Psoas muscle (tissue), 7 donors: ENCODE measurements at regions not wholly inside any gene's neighbourhood (a gene's known extent, or its start where the extent isn't known, plus 50 kb on each side); places are given as distances from the start of the nearest gene placed in this dataset.
A peak's percentile ranks its signal among the peaks of the same experiment; 100 is the strongest.

ENCODE experiments used
- ATAC-seq, 4 donors: fragments of 200-7000 bp; cut with Tn5 transposase; one replicate each; pipeline ENCODE4 v1.9.1; 2020; ENCODE audit warnings: moderate library complexity in 3 of 4, mild to moderate bottlenecking in 2 of 4
- DNase-seq, 2 donors: peaks; one replicate each; pipeline ENCODE4 v3.0.0-alpha.2; 2020
- H3K27ac ChIP-seq: fragments of 200-600 bp; one replicate; pipeline ENCODE4 v1.8.0; 2022
- H3K27me3 ChIP-seq, 3 donors: fragments of 200-600 bp in 1 of 3; one replicate each; pipeline versions ENCODE4 v1.6.1 to v1.8.0; 2013 to 2022; ENCODE audit warnings: low read length in 2 of 3, mild to moderate bottlenecking in 2 of 3, moderate library complexity in 1 of 3; ENCODE audit not compliant: insufficient read depth in 3 of 3
- H3K36me3 ChIP-seq, 2 donors: fragments of 200-600 bp in 1 of 2; one replicate each; pipeline versions ENCODE4 v1.6.1 to v1.8.0; 2013 to 2022; ENCODE audit warnings: low read depth in 1 of 2, mild to moderate bottlenecking in 1 of 2, moderate library complexity in 1 of 2; ENCODE audit not compliant: insufficient read depth in 1 of 2
- H3K4me1 ChIP-seq: fragments of 200-600 bp; one replicate; pipeline ENCODE4 v1.8.0; 2022
- H3K4me3 ChIP-seq: fragments of 200-600 bp; one replicate; pipeline ENCODE4 v1.8.0; 2022; ENCODE audit warnings: mild to moderate bottlenecking
- H3K9me3 ChIP-seq: fragments of 200-600 bp; one replicate; pipeline ENCODE4 v1.8.0; 2022
- WGBS, 3 donors: extraction: QIAGEN DNeasy Blood & Tissue Kit; methylation state at CpG; one replicate each; pipeline versions ENCODE4 v1.1.6 to v1.1.7; 2013; 5-methylcytosine and 5-hydroxymethylcytosine counted together
- intact Hi-C, 2 donors: fragments of 100-400 bp; cut with DNase I; formaldehyde crosslinking; loops; one replicate each; pipeline versions ENCODE4 v1.11.0 to v1.14.2; 2022
- TF ChIP-seq, protein P1 (sequence below): fragments of 200-600 bp; IDR thresholded peaks from one replicate; pipeline ENCODE4 v1.8.0; 2022; ENCODE audit warnings: antibody characterized with exemption
- donor health status: healthy with polysubstance abuse.
- donor health status: DM: no; HTN: no; CAD: no; lungs with moderate emphysema.
- donor health status: Bipolar disorder and iron deficiency.
- donor health status: healthy.
- donor health status: DM: yes; HTN: yes; CAD: no.
- donor health status: DM: no; HTN: no; CAD: no.
- donor health status: DM: yes; HTN: yes; CAD: no.

DNA sequence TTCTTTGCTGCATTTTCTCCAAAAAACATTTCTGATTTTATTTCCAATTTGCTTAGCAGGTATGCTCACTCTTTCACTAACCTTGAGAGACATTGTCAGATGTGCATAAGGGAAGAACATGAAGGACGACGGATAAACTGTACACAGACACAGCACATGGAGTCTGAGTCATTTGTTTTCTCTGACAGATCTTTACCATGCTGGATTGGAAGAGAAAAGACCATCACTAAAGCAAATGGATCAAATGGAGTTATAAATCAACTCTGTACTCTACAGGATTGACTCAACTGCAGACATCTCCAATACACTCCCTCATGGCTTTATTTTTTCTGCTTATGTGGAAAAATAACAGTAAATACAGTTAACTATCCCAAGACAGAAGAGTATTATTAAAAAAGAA lies 90.2 kb upstream of the CTSC start:
- H3K4me1 ChIP-seq = no peaks in the 10 kb centered on the region
- no peak for ATAC-seq
- TF ChIP-seq, protein P1, sequence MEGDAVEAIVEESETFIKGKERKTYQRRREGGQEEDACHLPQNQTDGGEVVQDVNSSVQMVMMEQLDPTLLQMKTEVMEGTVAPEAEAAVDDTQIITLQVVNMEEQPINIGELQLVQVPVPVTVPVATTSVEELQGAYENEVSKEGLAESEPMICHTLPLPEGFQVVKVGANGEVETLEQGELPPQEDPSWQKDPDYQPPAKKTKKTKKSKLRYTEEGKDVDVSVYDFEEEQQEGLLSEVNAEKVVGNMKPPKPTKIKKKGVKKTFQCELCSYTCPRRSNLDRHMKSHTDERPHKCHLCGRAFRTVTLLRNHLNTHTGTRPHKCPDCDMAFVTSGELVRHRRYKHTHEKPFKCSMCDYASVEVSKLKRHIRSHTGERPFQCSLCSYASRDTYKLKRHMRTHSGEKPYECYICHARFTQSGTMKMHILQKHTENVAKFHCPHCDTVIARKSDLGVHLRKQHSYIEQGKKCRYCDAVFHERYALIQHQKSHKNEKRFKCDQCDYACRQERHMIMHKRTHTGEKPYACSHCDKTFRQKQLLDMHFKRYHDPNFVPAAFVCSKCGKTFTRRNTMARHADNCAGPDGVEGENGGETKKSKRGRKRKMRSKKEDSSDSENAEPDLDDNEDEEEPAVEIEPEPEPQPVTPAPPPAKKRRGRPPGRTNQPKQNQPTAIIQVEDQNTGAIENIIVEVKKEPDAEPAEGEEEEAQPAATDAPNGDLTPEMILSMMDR = no peak
- H3K9me3 ChIP-seq = no peaks in the 10 kb centered on the region
- H3K36me3 ChIP-seq = no peaks in the 10 kb centered on the region
- H3K27ac ChIP-seq = no peak overlapping the region
- WGBS, 3 donors = 84 to 92% (median 88%) methylated on average over 2 of the region's 2 CpGs
- no peak overlapping the region for H3K4me3 ChIP-seq
- no peak for DNase-seq
- no peaks in the 10 kb centered on the region for H3K27me3 ChIP-seq
- intact Hi-C loops = no loop called here

- DNase-seq (no peak), ATAC-seq (no peak)
- TF ChIP-seq, protein P1 = no peak
- Histone ChIP-seq H3K4me3 (no peak overlapping the region), H3K27ac (no peak overlapping the region), H3K36me3 (no peaks in the 10 kb centered on the region), H3K4me1 (no peaks in the 10 kb centered on the region), H3K27me3 (no peaks in the 10 kb centered on the region), H3K9me3 (no peaks in the 10 kb centered on the region)
- 87 to 89% (median 88%) methylated on average over 6 of the region's 6 CpGs for WGBS, 3 donors
- intact Hi-C loops = no loop called here
These were observed 87.3 kb upstream of the CTSC start for GRCh38 chr11:88424881-88425280.

DNA sequence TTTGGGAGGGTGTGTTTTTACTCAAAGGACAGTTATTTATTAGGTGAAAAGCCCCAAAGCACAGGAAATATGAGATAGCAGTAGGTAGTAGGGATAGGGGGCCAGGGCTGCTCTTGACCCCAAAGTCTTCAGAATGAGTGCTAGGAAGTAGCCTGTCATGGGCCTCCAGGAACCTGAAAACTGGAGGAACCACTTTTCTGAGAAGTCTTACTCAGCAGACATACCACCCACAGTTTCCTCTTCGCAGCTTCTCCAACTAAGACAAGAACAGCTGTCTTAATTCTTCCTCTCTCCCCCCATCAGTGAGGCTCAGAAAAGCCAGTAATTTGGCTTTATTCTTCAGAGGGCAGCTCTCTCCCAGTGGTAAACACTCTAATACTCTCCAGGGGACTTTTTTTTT lies 84.0 kb upstream of the CTSC start:
- no peaks in the 10 kb centered on the region for H3K4me1 ChIP-seq
- no peaks in the 10 kb centered on the region for H3K36me3 ChIP-seq
- TF ChIP-seq, protein P1 = no peak
- peaks cover 7% of the 10 kb centered on the region for H3K9me3 ChIP-seq
- WGBS, 3 donors = 9 to 45% (median 16%) methylated on average over 1 of the region's 1 CpG
- H3K27me3 ChIP-seq = no peaks in the 10 kb centered on the region
- peak overlapping the region; percentile 43 for H3K27ac ChIP-seq
- no peak overlapping the region for H3K4me3 ChIP-seq
- ATAC-seq = peak in 1 of 4 donors; percentile 36
- intact Hi-C loops = no loop called here
- DNase-seq = no peak

GRCh38 chr11:88420165-88420791 lies 82.7 kb upstream of the CTSC start:
- peak overlapping the region; percentile 43 for H3K27ac ChIP-seq
- H3K9me3 ChIP-seq = peaks cover 7% of the 10 kb centered on the region
- WGBS, 3 donors = 67 to 79% (median 68%) methylated on average over 7 of the region's 7 CpGs
- TF ChIP-seq, protein P1 = no peak
- DNase-seq (peak in 1 of 2 donors; percentile 30), ATAC-seq (peak in 3 of 4 donors; percentile 51 to 84 (median 70))
- H3K27me3 ChIP-seq = no peaks in the 10 kb centered on the region
- H3K4me1 ChIP-seq = no peaks in the 10 kb centered on the region
- intact Hi-C loops = no loop called here
- no peaks in the 10 kb centered on the region for H3K36me3 ChIP-seq
- H3K4me3 ChIP-seq = no peak overlapping the region

DNA sequence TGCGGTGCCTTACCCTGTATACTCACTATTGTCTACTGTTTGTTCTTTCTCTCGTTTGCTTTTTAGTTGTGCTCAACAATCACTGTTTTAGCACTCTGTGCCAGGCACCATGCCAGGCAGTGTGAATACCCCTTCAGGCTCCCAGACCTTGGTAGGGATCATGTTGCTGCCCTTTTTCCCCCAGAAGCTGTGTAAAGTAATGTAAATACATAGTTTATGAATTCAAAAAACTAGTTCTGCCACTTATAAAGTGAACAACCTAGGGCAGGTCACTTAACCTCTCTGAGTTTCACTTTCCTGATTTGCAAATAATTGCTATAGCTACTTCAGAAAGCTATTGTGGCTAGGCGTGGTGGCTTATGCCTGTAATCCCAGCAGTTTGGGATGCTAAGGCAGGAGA lies 81.0 kb upstream of the CTSC start:
- 72 to 80% (median 73%) methylated on average over 3 of the region's 3 CpGs for WGBS, 3 donors
- TF ChIP-seq, protein P1 = no peak
- Histone ChIP-seq H3K36me3 (no peaks in the 10 kb centered on the region), H3K4me1 (no peaks in the 10 kb centered on the region), H3K27me3 (no peaks in the 10 kb centered on the region), H3K4me3 (no peak overlapping the region), H3K27ac (no peak overlapping the region), H3K9me3 (peaks cover 7% of the 10 kb centered on the region)
- DNase-seq (no peak), ATAC-seq (no peak)
- intact Hi-C loops = no loop called here
